Stimulated activated CD4-positive, alpha-beta T cell treated with anti-CD3 and anti-CD28 coated beads, Interleukin-15, amount 100 ng/mL, for 48 hours (primary cell): ENCODE measurements at regions not wholly inside any gene's neighbourhood (a gene's known extent, or its start where the extent isn't known, plus 50 kb on each side); places are given as distances from the start of the nearest gene placed in this dataset.

Source experiments
- DNase-seq, 2 donors: peaks; one replicate each; pipeline ENCODE4 v3.0.0-alpha.2; 2020; ENCODE audit warnings: low read depth in 2 of 2

GRCh38 chr4:108276690-108277089 lies 108.0 kb upstream of the LEF1 start:
- DNase-seq, result no peak

- no peak for DNase-seq
Observed at GRCh38 chr4:108272986-108273385, 104.3 kb upstream of the LEF1 start.

GRCh38 chr4:108272561-108272960 lies 103.8 kb upstream of the LEF1 start:
- no peak for DNase-seq

GRCh38 chr4:108272046-108272445 lies 103.3 kb upstream of the LEF1 start:
- DNase-seq, result no peak

GRCh38 chr4:108270466-108271450 lies 102.0 kb upstream of the LEF1 start:
- DNase-seq, result no peak

GRCh38 chr4:108264693-108265092 lies 96.0 kb upstream of the LEF1 start:
- no peak for DNase-seq

- no peak for DNase-seq
Observed at GRCh38 chr4:108263057-108263456, 94.3 kb upstream of the LEF1 start.

GRCh38 chr4:108261026-108261425 lies 92.3 kb upstream of the LEF1 start:
- no peak for DNase-seq

- DNase-seq, result no peak
Observed at GRCh38 chr4:108256538-108256937, 87.8 kb upstream of the LEF1 start.

- DNase-seq, result no peak
Observed at GRCh38 chr4:108255203-108255747, 86.5 kb upstream of the LEF1 start.

- no peak for DNase-seq
Observed at GRCh38 chr4:108249397-108249796, 80.7 kb upstream of the LEF1 start.

- DNase-seq, result no peak
Observed at GRCh38 chr4:108247387-108248049, 78.8 kb upstream of the LEF1 start.

- DNase-seq, result no peak
Observed at GRCh38 chr4:108244606-108245005, 75.9 kb upstream of the LEF1 start.

GRCh38 chr4:108240366-108240765 lies 71.6 kb upstream of the LEF1 start:
- DNase-seq, result no peak

GRCh38 chr4:108237693-108238092 lies 69.0 kb upstream of the LEF1 start:
- DNase-seq, result no peak

- no peak for DNase-seq
Observed at GRCh38 chr4:108236264-108236663, 67.5 kb upstream of the LEF1 start.

GRCh38 chr4:108227923-108228322 lies 59.2 kb upstream of the LEF1 start:
- no peak for DNase-seq

GRCh38 chr4:108224611-108225053 lies 55.9 kb upstream of the LEF1 start:
- no peak for DNase-seq

- DNase-seq, result no peak
Observed at GRCh38 chr4:108223313-108223712, 54.6 kb upstream of the LEF1 start.

GRCh38 chr4:108219998-108220397 lies 51.3 kb upstream of the LEF1 start:
- no peak for DNase-seq
